ENCODE measurements at regions not wholly inside any gene's neighbourhood (a gene's known extent, or its start where the extent isn't known, plus 50 kb on each side); places are given as distances from the start of the nearest gene placed in this dataset.

DNA sequence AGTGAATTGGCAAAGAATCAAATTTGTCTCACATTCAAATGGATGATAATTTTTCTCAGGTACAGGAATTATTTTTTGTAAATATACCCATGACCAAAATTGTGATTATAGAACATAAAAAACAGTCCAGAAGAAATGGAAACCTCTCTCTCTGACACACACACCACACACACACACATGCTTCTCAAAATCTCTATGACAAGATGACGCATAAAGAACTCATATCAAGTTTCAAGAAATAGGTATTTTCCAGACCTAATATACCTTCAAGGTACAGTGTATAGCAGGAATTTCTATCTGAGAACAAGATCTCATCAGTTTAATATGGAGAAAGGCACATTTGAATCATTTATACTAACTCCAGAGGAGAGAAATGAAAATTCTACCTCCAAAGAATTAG, 1069.1 kb upstream of the ALCAM start:
- TF ChIP-seq POLR2A (IDR thresholded peaks at IDR 0.05; ENCODE audit: low read length), result no peak
- TF ChIP-seq GATA1 (IDR thresholded peaks at IDR 0.05; ENCODE audit: low read depth, low read length), result no peak
